MM.1S (cell line): ENCODE measurements at regions not wholly inside any gene's neighbourhood (a gene's known extent, or its start where the extent isn't known, plus 50 kb on each side); places are given as distances from the start of the nearest gene placed in this dataset.

Source experiments
- DNase-seq: peaks from one replicate; pipeline ENCODE4 v3.0.0-alpha.2; 2015
- H2AFZ ChIP-seq: fragments of 300-600 bp; sonication (generic); 2 replicates; pipeline ENCODE4 v1.6.0; 2016; ENCODE audit warnings: antibody characterized with exemption, low read length
- H3F3A ChIP-seq: fragments of 300-600 bp; sonication (generic); 2 replicates; pipeline ENCODE4 v1.6.1; 2016; ENCODE audit warnings: mild to moderate bottlenecking, antibody characterized with exemption, low read length, moderate library complexity, mixed read lengths; ENCODE audit not compliant: insufficient read depth
- H3K27ac ChIP-seq: fragments of 300-600 bp; sonication (generic); 2 replicates; pipeline ENCODE4 v1.5.1; 2016; ENCODE audit warnings: mild to moderate bottlenecking, low read length
- H3K27me3 ChIP-seq: fragments of 300-600 bp; sonication (generic); replicated peaks from 2 replicates; pipeline ENCODE4 v1.6.0; 2016; ENCODE audit warnings: low read length; ENCODE audit not compliant: insufficient read depth
- H3K36me3 ChIP-seq: fragments of 300-600 bp; sonication (generic); replicated peaks from 2 replicates; pipeline ENCODE4 v1.6.1; 2016; ENCODE audit warnings: mild to moderate bottlenecking, low read length, mixed read lengths; ENCODE audit not compliant: insufficient read depth
- H3K4me1 ChIP-seq: fragments of 300-600 bp; sonication (generic); 2 replicates; pipeline ENCODE4 v1.6.1; 2016; ENCODE audit warnings: low read length, mixed read lengths
- H3K4me2 ChIP-seq: fragments of 300-600 bp; sonication (generic); 2 replicates; pipeline ENCODE4 v1.6.0; 2016; ENCODE audit warnings: low read depth, low read length
- H3K4me3 ChIP-seq: fragments of 300-600 bp; sonication (generic); 2 replicates; pipeline ENCODE4 v1.5.1; 2016; ENCODE audit warnings: low read length, mixed read lengths
- H3K79me2 ChIP-seq: fragments of 300-600 bp; sonication (generic); 2 replicates; pipeline ENCODE4 v1.6.1; 2016; ENCODE audit warnings: mixed run types, low read length, mixed read lengths
- H3K9ac ChIP-seq: fragments of 300-600 bp; sonication (generic); 2 replicates; pipeline ENCODE4 v1.6.1; 2016; ENCODE audit warnings: low read length, mixed read lengths
- H3K9me2 ChIP-seq: fragments of 300-600 bp; sonication (generic); replicated peaks from 2 replicates; pipeline ENCODE4 v1.6.1; 2016; ENCODE audit warnings: mild to moderate bottlenecking, low read length, mixed read lengths; ENCODE audit not compliant: insufficient read depth
- H3K9me3 ChIP-seq: fragments of 300-600 bp; sonication (generic); replicated peaks from 2 replicates; pipeline ENCODE4 v1.6.1; 2016; ENCODE audit warnings: mild to moderate bottlenecking, low read length, mixed read lengths; ENCODE audit not compliant: insufficient read depth
- H4K20me1 ChIP-seq: fragments of 300-600 bp; sonication (generic); 2 replicates; pipeline ENCODE4 v1.6.1; 2016; ENCODE audit warnings: mild to moderate bottlenecking, low read length, moderate library complexity, mixed read lengths; ENCODE audit not compliant: insufficient read depth
- EZH2 ChIP-seq: fragments of 300-600 bp; sonication (generic); optimal IDR thresholded peaks from 2 replicates; pipeline ENCODE3; 2017; ENCODE audit warnings: low read depth, mild to moderate bottlenecking, antibody characterized with exemption, low read length, mixed read lengths
- EZH2phosphoT487 ChIP-seq: fragments of 300-600 bp; sonication (generic); IDR thresholded peaks from 2 replicates; pipeline ENCODE4 v1.6.1; 2018; ENCODE audit warnings: antibody characterized with exemption, low read length
- TF ChIP-seq, protein P1 (sequence below): fragments of 300-600 bp; sonication (generic); IDR thresholded peaks from 2 replicates; pipeline ENCODE4 v1.5.1; 2016; ENCODE audit warnings: antibody characterized with exemption, low read length, mixed read lengths

DNA sequence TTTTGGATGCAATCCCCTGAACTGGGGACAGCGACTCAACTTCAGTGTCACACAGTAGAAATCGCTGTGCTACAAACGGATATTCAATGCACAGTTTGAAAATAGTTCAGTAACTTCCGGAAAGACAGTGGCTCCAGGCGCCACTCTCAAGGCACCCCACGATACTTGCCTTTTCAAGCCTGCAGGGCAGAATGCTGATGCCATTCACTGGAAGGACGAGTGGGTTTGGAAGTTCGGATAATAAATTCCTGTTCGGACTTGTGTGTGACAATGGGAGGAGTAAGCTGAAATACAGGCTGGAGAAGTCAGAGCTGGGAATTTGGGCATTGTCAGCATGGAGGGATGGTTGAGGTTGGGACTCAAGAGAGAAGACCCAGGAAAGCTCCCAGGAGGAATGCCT, 64.3 kb upstream of the HELT start:
- Histone ChIP-seq H3K27ac (no peak overlapping the region), H3K9ac (no peak overlapping the region), H3K4me1 (no peaks in the 10 kb centered on the region), H3F3A (no peaks in the 10 kb centered on the region), H3K9me3 (no peaks in the 10 kb centered on the region), H2AFZ (no peak overlapping the region), H3K4me3 (no peak overlapping the region), H3K27me3 (no peaks in the 10 kb centered on the region), H3K4me2 (no peak overlapping the region), H3K36me3 (no peaks in the 10 kb centered on the region), H3K79me2 (no peaks in the 10 kb centered on the region), H4K20me1 (no peaks in the 10 kb centered on the region), H3K9me2 (no peaks in the 10 kb centered on the region)
- DNase-seq = no peak
- TF ChIP-seq EZH2phosphoT487 (no peak), EZH2 (no peak)
- TF ChIP-seq, protein P1, sequence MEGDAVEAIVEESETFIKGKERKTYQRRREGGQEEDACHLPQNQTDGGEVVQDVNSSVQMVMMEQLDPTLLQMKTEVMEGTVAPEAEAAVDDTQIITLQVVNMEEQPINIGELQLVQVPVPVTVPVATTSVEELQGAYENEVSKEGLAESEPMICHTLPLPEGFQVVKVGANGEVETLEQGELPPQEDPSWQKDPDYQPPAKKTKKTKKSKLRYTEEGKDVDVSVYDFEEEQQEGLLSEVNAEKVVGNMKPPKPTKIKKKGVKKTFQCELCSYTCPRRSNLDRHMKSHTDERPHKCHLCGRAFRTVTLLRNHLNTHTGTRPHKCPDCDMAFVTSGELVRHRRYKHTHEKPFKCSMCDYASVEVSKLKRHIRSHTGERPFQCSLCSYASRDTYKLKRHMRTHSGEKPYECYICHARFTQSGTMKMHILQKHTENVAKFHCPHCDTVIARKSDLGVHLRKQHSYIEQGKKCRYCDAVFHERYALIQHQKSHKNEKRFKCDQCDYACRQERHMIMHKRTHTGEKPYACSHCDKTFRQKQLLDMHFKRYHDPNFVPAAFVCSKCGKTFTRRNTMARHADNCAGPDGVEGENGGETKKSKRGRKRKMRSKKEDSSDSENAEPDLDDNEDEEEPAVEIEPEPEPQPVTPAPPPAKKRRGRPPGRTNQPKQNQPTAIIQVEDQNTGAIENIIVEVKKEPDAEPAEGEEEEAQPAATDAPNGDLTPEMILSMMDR = no peak

DNA sequence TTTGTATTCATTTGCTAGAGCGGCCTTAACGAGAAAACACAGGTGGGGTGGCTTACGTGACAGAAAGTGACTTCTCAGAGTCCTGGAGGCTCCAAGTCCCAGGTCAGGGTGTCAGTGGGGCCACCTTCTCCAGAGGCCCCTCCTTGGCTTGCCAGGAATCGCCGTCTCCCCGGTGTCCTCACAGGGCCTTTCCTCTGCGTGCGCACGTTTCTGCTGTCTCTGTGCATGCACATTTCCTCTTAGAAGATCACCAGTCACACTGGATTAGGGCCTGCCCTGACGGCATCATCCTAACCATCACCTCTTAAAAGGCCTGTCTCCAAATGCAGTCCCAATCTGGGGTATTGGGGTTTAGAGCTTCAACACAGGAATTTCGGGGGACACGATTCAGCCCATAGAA, 63.8 kb upstream of the HELT start:
- no peak for DNase-seq
- Histone ChIP-seq H3K4me1 (no peaks in the 10 kb centered on the region), H3K9me2 (no peaks in the 10 kb centered on the region), H3K9me3 (no peaks in the 10 kb centered on the region), H3K27ac (no peak overlapping the region), H3K36me3 (no peaks in the 10 kb centered on the region), H3K27me3 (no peaks in the 10 kb centered on the region), H3K9ac (no peak overlapping the region), H4K20me1 (no peaks in the 10 kb centered on the region), H3K4me3 (no peak overlapping the region), H2AFZ (no peak overlapping the region), H3F3A (no peaks in the 10 kb centered on the region), H3K4me2 (no peak overlapping the region), H3K79me2 (no peaks in the 10 kb centered on the region)
- TF ChIP-seq, protein P1 = no peak
- TF ChIP-seq EZH2phosphoT487 (no peak), EZH2 (no peak)

DNA sequence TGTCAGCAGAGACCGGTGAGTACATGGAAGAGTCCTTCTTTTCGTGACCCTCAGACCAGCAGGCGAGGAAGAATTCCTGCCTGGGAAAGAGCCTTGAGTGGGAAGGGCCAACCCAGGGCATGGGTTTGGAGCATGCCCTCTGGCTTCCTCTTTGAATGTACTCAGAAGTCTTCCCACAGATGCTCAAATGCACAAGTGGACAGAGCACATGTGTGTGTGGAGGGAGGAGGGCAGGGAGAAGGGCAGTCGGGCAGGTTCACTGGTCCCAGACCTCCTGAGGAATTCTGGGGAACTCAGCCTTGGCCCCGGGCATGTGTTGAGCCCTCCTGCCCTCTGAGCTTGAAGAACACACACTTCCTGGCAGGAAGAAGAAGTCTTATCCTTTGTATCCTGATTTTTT, 63.2 kb upstream of the HELT start:
- H3K9me2 ChIP-seq = no peaks in the 10 kb centered on the region
- no peaks in the 10 kb centered on the region for H3K79me2 ChIP-seq
- H3K4me1 ChIP-seq = no peaks in the 10 kb centered on the region
- H3K4me3 ChIP-seq = no peak overlapping the region
- no peak overlapping the region for H3K27ac ChIP-seq
- no peak overlapping the region for H3K9ac ChIP-seq
- H3K27me3 ChIP-seq = no peaks in the 10 kb centered on the region
- no peaks in the 10 kb centered on the region for H3K9me3 ChIP-seq
- no peaks in the 10 kb centered on the region for H4K20me1 ChIP-seq
- TF ChIP-seq, protein P1 = no peak
- TF ChIP-seq EZH2 (no peak), EZH2phosphoT487 (no peak)
- no peak overlapping the region for H2AFZ ChIP-seq
- H3F3A ChIP-seq = no peaks in the 10 kb centered on the region
- no peak for DNase-seq
- no peaks in the 10 kb centered on the region for H3K36me3 ChIP-seq
- H3K4me2 ChIP-seq = no peak overlapping the region
